B cell (primary cell): ENCODE measurements at regions not wholly inside any gene's neighbourhood (a gene's known extent, or its start where the extent isn't known, plus 50 kb on each side); places are given as distances from the start of the nearest gene placed in this dataset.

ENCODE experiments used
- ATAC-seq: fragments of 200-7000 bp; cut with Tn5 transposase; one replicate; pipeline ENCODE4 v1.10.0; 2021; ENCODE audit warnings: low read depth, mild to moderate bottlenecking, moderate number of reproducible peaks, moderate library complexity
- CTCF ChIA-PET: fragments of 350-600 bp; sonication (Branson Sonifier 250); formaldehyde crosslinking; loops from one replicate; lab custom pipeline; 2021; ENCODE audit warnings: antibody characterized with exemption, inconsistent platforms; lab: Charles Lee
- POLR2A ChIA-PET: fragments of 350-600 bp; sonication (Branson Sonifier 250); formaldehyde crosslinking; loops from one replicate; lab custom pipeline; 2021; ENCODE audit warnings: antibody characterized with exemption; lab: Charles Lee
- DNase-seq: peaks from one replicate; pipeline ENCODE4 v3.0.0; 2013
- H2AFZ ChIP-seq: 2 replicates; pipeline ENCODE4 v1.6.1; 2012; ENCODE audit warnings: mild to moderate bottlenecking, low read depth, low read length; ENCODE audit not compliant: insufficient read depth, poor library complexity, severe bottlenecking
- H3K27ac ChIP-seq, 2 donors: 1 replicate in 1 of 2; 2 replicates in 1 of 2; pipeline ENCODE4 v1.5.1; 2012 to 2013; ENCODE audit warnings: low read length in 2 of 2, mild to moderate bottlenecking in 2 of 2, moderate library complexity in 1 of 2
- H3K27me3 ChIP-seq, 4 experiments: fragments of 200-600 bp in 1 of 4; sonication (generic) in 1 of 4; replicated peaks in 1 of 4; 1 replicate in 2 of 4; 2 replicates in 2 of 4; pipeline versions ENCODE4 v1.6.1 to v1.7.0; 2013 to 2016; ENCODE audit warnings: low read length in 3 of 4, mild to moderate bottlenecking in 2 of 4, mixed read lengths in 1 of 4, moderate library complexity in 1 of 4; ENCODE audit not compliant: insufficient read depth in 4 of 4, control insufficient read depth in 3 of 4; ENCODE audit errors: control extremely low read depth in 1 of 4
- H3K36me3 ChIP-seq, 2 experiments: replicated peaks in 1 of 2; 1 replicate in 1 of 2; 2 replicates in 1 of 2; pipeline versions ENCODE4 v1.6.1 to v1.7.1; 2013; ENCODE audit warnings: low read length in 1 of 2; ENCODE audit not compliant: insufficient read depth in 2 of 2, control insufficient read depth in 1 of 2; ENCODE audit errors: control extremely low read depth in 1 of 2, extremely low read depth in 1 of 2
- H3K4me1 ChIP-seq, 2 donors: fragments of 200-600 bp in 1 of 2; sonication (generic) in 1 of 2; 1 replicate in 1 of 2; 2 replicates in 1 of 2; pipeline versions ENCODE4 v1.5.1 to v1.6.1; 2013 to 2017; ENCODE audit warnings: low read length in 2 of 2; ENCODE audit not compliant: control insufficient read depth in 2 of 2, insufficient read depth in 2 of 2
- H3K4me2 ChIP-seq: replicated peaks from 2 replicates; pipeline ENCODE3; 2012; ENCODE audit warnings: mild to moderate bottlenecking, low read depth, low read length; ENCODE audit not compliant: poor library complexity, severe bottlenecking
- H3K4me3 ChIP-seq, 5 experiments: fragments of 200-600 bp in 1 of 5; sonication (generic) in 1 of 5; 1 replicate in 3 of 5; 2 replicates in 2 of 5; pipeline versions ENCODE4 v1.5.1 to v1.7.0; 2011 to 2016; ENCODE audit warnings: low read length in 4 of 5, mild to moderate bottlenecking in 4 of 5, low read depth in 2 of 5, control low read depth in 1 of 5, moderate library complexity in 1 of 5; ENCODE audit not compliant: insufficient read depth in 1 of 5; ENCODE audit errors: control extremely low read depth in 1 of 5, extremely low read depth in 1 of 5
- H3K79me2 ChIP-seq: fragments of 200-600 bp; sonication (generic); one replicate; pipeline ENCODE4 v1.6.0; 2016; ENCODE audit warnings: low read length; ENCODE audit not compliant: control insufficient read depth, insufficient read depth
- H3K9ac ChIP-seq: fragments of 200-600 bp; sonication (generic); 2 replicates; pipeline ENCODE4 v1.6.1; 2017; ENCODE audit warnings: mild to moderate bottlenecking, low read length, moderate library complexity
- H3K9me3 ChIP-seq, 3 donors: one replicate each; pipeline versions ENCODE4 v1.6.1 to v1.7.1; 2013; ENCODE audit warnings: low read length in 2 of 3; ENCODE audit not compliant: control insufficient read depth in 2 of 3, insufficient read depth in 1 of 3; ENCODE audit errors: control extremely low read depth in 1 of 3
- H4K20me1 ChIP-seq: 2 replicates; pipeline ENCODE4 v1.6.0; 2012; ENCODE audit warnings: mild to moderate bottlenecking, low read length; ENCODE audit not compliant: insufficient read depth, control insufficient read depth, poor library complexity, severe bottlenecking
- H3K27ac Mint-ChIP-seq: one replicate; pipeline ENCODE4 v1.8.0; 2021; ENCODE audit warnings: mixed read lengths
- H3K27me3 Mint-ChIP-seq: one replicate; pipeline ENCODE4 v1.8.0; 2021; ENCODE audit warnings: mixed read lengths
- H3K4me1 Mint-ChIP-seq: one replicate; pipeline ENCODE4 v1.8.0; 2021; ENCODE audit warnings: mixed read lengths
- H3K4me3 Mint-ChIP-seq: one replicate; pipeline ENCODE4 v1.8.0; 2021; ENCODE audit warnings: mixed read lengths
- H3K9me3 Mint-ChIP-seq: one replicate; pipeline ENCODE4 v1.8.0; 2022; ENCODE audit warnings: mixed read lengths; ENCODE audit not compliant: insufficient read depth
- CTCF ChIP-seq: fragments of 200-600 bp; IDR thresholded peaks from one replicate; pipeline ENCODE4 v1.8.0; 2022; ENCODE audit warnings: antibody characterized with exemption, mild to moderate bottlenecking
- EZH2 ChIP-seq: IDR thresholded peaks from 2 replicates; pipeline ENCODE4 v1.6.1; 2012; ENCODE audit warnings: borderline replicate concordance, low read depth, mild to moderate bottlenecking, moderate library complexity, low read length; ENCODE audit not compliant: insufficient read depth, poor library complexity, severe bottlenecking
- WGBS: methylation state at CpG from one replicate; pipeline ENCODE4 v1.1.5; 2013; ENCODE audit warnings: missing lambda C conversion rate; ENCODE audit not compliant: insufficient coverage; 5-methylcytosine and 5-hydroxymethylcytosine counted together
- intact Hi-C: fragments of 100-400 bp; cut with micrococcal nuclease; formaldehyde crosslinking; loops from one replicate; pipeline ENCODE4 v1.10.0; 2022

GRCh38 chr11:45354976-45355705, 69.0 kb upstream of the SYT13 start:
- H3K9me3 Mint-ChIP-seq: peaks cover 3% of the 10 kb centered on the region
- ATAC-seq: peak; percentile 96
- TF ChIP-seq EZH2 (no peak), CTCF (no peak)
- Histone ChIP-seq H3K4me3 (peak overlapping the region; percentile 22 to 68 (median 63)), H3K36me3 (no peaks in the 10 kb centered on the region), H3K27me3 (peaks cover 0 to 6% (median 0%) of the 10 kb centered on the region in 4 experiments), H2AFZ (peak overlapping the region; percentile 85), H3K4me2 (peak overlapping the region; percentile 79), H3K9ac (peak overlapping the region; percentile 72), H3K4me1 (peaks cover 13 to 17% of the 10 kb centered on the region in 2 donors), H4K20me1 (no peaks in the 10 kb centered on the region), H3K27ac (peak overlapping the region; percentile 43 to 64), H3K79me2 (no peaks in the 10 kb centered on the region), H3K9me3 (no peaks in the 10 kb centered on the region)
- H3K4me1 Mint-ChIP-seq: peaks cover 15% of the 10 kb centered on the region
- intact Hi-C loops: loop anchor here (1.0 to 5.0 kb wide), 5 partner anchors 15 to 1998 kb away; partner anchors contain the start of genes ACCS, CRY2 and TTC17
- ChIA-PET POLR2A (no interaction called here), CTCF (interaction anchor here (1.1 to 2.3 kb wide), 2 partner anchors 14 to 249 kb away, joined by 3 to 16 read pairs; no protein-coding TSS in a partner anchor)
- 11% methylated on average over 25 of the region's 30 CpGs for WGBS
- H3K27me3 Mint-ChIP-seq: peaks cover 30% of the 10 kb centered on the region
- H3K27ac Mint-ChIP-seq: peak overlapping the region; percentile 90
- H3K4me3 Mint-ChIP-seq: peak overlapping the region; percentile 83
- DNase-seq: peak; percentile 94

GRCh38 chr11:45348729-45349128, 62.6 kb upstream of the SYT13 start:
- no peak for TF ChIP-seq CTCF
- no peak for TF ChIP-seq EZH2
- no peaks in the 10 kb centered on the region for H3K9me3 ChIP-seq
- H3K27me3 Mint-ChIP-seq: peaks cover 54% of the 10 kb centered on the region
- no peak overlapping the region for H3K4me2 ChIP-seq
- DNase-seq (no peak), ATAC-seq (no peak)
- H3K4me3 ChIP-seq: no peak overlapping the region
- H4K20me1 ChIP-seq: no peaks in the 10 kb centered on the region
- no peaks in the 10 kb centered on the region for H3K36me3 ChIP-seq
- no peak overlapping the region for H3K27ac ChIP-seq
- intact Hi-C loops: loop anchor here (10.0 kb wide), 1 partner anchor 1254 kb away; the partner anchor contains the start of gene EXT2
- H3K9ac ChIP-seq: no peak overlapping the region
- H3K4me1 ChIP-seq: no peaks in the 10 kb centered on the region
- WGBS: 91% methylated on average over 1 of the region's 1 CpG
- H3K27me3 ChIP-seq: peaks cover 0 to 8% (median 2%) of the 10 kb centered on the region in 4 experiments
- ChIA-PET POLR2A (no interaction called here), CTCF (interaction anchor here (1.0 to 1.5 kb wide), 3 partner anchors 9 to 437 kb away, joined by 3 to 9 read pairs (median 3); no protein-coding TSS in a partner anchor)
- no peak overlapping the region for H2AFZ ChIP-seq
- H3K4me1 Mint-ChIP-seq: no peaks in the 10 kb centered on the region
- H3K4me3 Mint-ChIP-seq: no peak overlapping the region
- no peaks in the 10 kb centered on the region for H3K9me3 Mint-ChIP-seq
- H3K79me2 ChIP-seq: no peaks in the 10 kb centered on the region
- H3K27ac Mint-ChIP-seq: no peak overlapping the region
